ENCODE measurements at regions not wholly inside any gene's neighbourhood (a gene's known extent, or its start where the extent isn't known, plus 50 kb on each side); places are given as distances from the start of the nearest gene placed in this dataset.

DNA sequence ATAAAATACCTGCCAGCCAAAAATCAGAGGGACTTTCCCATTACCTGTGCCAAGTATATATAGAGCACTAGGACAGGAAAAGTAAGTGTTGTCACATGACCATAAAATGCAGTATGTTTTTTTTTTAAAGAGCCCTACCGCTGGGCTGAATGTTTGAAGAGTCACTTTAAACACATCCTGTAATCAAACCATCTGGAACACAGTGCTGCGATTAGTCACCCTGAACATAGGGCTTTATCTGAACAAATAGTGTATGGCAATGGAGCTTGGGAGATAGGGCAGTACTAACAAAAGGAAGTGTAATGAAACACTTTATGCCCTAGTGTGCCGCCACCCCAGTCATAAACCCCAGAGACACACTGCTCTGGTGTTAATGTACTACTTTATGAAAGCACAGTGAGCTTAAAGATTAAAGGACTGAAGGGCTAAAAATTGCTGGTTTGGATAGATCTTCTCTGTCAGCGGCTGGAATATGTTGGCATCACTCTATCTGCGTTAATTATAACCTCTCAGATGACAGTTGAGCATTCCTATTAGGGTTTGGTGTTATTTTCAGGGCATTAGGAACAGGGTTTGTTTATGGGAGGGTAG is 90.4 kb downstream of the ZNF608 start (continued):
- TF ChIP-seq, protein P1, sequence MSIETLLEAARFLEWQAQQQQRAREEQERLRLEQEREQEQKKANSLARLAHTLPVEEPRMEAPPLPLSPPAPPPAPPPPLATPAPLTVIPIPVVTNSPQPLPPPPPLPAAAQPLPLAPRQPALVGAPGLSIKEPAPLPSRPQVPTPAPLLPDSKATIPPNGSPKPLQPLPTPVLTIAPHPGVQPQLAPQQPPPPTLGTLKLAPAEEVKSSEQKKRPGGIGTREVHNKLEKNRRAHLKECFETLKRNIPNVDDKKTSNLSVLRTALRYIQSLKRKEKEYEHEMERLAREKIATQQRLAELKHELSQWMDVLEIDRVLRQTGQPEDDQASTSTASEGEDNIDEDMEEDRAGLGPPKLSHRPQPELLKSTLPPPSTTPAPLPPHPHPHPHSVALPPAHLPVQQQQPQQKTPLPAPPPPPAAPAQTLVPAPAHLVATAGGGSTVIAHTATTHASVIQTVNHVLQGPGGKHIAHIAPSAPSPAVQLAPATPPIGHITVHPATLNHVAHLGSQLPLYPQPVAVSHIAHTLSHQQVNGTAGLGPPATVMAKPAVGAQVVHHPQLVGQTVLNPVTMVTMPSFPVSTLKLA (conservative IDR thresholded peaks at IDR 0.05) = peak in 1 of 2 experiments; percentile 64; a peak in 3 of 4 replicates
- no peak for TF ChIP-seq SRSF1 (IDR thresholded peaks at IDR 0.05; ENCODE audit: low read depth, low read length)
- peak; percentile 94 for TF ChIP-seq SMARCE1 (IDR thresholded peaks at IDR 0.05)
- TF ChIP-seq, protein P2, sequence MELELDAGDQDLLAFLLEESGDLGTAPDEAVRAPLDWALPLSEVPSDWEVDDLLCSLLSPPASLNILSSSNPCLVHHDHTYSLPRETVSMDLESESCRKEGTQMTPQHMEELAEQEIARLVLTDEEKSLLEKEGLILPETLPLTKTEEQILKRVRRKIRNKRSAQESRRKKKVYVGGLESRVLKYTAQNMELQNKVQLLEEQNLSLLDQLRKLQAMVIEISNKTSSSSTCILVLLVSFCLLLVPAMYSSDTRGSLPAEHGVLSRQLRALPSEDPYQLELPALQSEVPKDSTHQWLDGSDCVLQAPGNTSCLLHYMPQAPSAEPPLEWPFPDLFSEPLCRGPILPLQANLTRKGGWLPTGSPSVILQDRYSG (tag; conservative IDR thresholded peaks at IDR 0.05; ENCODE audit: low read depth) = no peak
- TF ChIP-seq, protein P3, sequence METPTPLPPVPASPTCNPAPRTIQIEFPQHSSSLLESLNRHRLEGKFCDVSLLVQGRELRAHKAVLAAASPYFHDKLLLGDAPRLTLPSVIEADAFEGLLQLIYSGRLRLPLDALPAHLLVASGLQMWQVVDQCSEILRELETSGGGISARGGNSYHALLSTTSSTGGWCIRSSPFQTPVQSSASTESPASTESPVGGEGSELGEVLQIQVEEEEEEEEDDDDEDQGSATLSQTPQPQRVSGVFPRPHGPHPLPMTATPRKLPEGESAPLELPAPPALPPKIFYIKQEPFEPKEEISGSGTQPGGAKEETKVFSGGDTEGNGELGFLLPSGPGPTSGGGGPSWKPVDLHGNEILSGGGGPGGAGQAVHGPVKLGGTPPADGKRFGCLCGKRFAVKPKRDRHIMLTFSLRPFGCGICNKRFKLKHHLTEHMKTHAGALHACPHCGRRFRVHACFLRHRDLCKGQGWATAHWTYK (CRISPR knock-in tag; IDR thresholded peaks at IDR 0.05) = 0 out of 2 replicates have a peak, but pooled peaks have one; percentile 23
- peak; percentile 84 for TF ChIP-seq STAT5A (IDR thresholded peaks at IDR 0.05; ENCODE audit: borderline replicate concordance, low read length)
- no peak for TF ChIP-seq SIN3A (IDR thresholded peaks at IDR 0.05; ENCODE audit: borderline replicate concordance in 2 of 2, control insufficient read depth in 1 of 2, low read depth in 2 of 2, low read length in 2 of 2)
- TF ChIP-seq MAZ (CRISPR knock-in tag; conservative IDR thresholded peaks at IDR 0.05 in 1 of 2, IDR thresholded peaks at IDR 0.05 in 1 of 2) = peak in 1 of 2 experiments; percentile 39; a peak in 1 of 4 replicates
- peak; percentile 74; the same call in 1 of the 2 replicates for TF ChIP-seq MYNN (IDR thresholded peaks at IDR 0.05)
- no peak for TF ChIP-seq MYNN (CRISPR knock-in tag; IDR thresholded peaks at IDR 0.05)
- peak; percentile 70; the same call in 1 of the 2 replicates for TF ChIP-seq SMARCC2 (IDR thresholded peaks at IDR 0.05; ENCODE audit: low read depth)
- TF ChIP-seq, protein P4, sequence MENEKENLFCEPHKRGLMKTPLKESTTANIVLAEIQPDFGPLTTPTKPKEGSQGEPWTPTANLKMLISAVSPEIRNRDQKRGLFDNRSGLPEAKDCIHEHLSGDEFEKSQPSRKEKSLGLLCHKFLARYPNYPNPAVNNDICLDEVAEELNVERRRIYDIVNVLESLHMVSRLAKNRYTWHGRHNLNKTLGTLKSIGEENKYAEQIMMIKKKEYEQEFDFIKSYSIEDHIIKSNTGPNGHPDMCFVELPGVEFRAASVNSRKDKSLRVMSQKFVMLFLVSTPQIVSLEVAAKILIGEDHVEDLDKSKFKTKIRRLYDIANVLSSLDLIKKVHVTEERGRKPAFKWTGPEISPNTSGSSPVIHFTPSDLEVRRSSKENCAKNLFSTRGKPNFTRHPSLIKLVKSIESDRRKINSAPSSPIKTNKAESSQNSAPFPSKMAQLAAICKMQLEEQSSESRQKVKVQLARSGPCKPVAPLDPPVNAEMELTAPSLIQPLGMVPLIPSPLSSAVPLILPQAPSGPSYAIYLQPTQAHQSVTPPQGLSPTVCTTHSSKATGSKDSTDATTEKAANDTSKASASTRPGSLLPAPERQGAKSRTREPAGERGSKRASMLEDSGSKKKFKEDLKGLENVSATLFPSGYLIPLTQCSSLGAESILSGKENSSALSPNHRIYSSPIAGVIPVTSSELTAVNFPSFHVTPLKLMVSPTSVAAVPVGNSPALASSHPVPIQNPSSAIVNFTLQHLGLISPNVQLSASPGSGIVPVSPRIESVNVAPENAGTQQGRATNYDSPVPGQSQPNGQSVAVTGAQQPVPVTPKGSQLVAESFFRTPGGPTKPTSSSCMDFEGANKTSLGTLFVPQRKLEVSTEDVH (IDR thresholded peaks at IDR 0.05; ENCODE audit: low read depth, partially characterized antibody) = no peak
- TF ChIP-seq PHF21A (IDR thresholded peaks at IDR 0.05; ENCODE audit: borderline replicate concordance, low read depth) = no peak
- TF ChIP-seq, protein P5, sequence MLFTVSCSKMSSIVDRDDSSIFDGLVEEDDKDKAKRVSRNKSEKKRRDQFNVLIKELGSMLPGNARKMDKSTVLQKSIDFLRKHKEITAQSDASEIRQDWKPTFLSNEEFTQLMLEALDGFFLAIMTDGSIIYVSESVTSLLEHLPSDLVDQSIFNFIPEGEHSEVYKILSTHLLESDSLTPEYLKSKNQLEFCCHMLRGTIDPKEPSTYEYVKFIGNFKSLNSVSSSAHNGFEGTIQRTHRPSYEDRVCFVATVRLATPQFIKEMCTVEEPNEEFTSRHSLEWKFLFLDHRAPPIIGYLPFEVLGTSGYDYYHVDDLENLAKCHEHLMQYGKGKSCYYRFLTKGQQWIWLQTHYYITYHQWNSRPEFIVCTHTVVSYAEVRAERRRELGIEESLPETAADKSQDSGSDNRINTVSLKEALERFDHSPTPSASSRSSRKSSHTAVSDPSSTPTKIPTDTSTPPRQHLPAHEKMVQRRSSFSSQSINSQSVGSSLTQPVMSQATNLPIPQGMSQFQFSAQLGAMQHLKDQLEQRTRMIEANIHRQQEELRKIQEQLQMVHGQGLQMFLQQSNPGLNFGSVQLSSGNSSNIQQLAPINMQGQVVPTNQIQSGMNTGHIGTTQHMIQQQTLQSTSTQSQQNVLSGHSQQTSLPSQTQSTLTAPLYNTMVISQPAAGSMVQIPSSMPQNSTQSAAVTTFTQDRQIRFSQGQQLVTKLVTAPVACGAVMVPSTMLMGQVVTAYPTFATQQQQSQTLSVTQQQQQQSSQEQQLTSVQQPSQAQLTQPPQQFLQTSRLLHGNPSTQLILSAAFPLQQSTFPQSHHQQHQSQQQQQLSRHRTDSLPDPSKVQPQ (CRISPR knock-in tag; IDR thresholded peaks at IDR 0.05; ENCODE audit: borderline replicate concordance) = no peak
- no peak for TF ChIP-seq TBP (optimal IDR thresholded peaks at IDR 0.05; ENCODE audit: low read depth, low read length)
- no peak for TF ChIP-seq CEBPB (tag; IDR thresholded peaks at IDR 0.05)
- TF ChIP-seq TCFL5 (CRISPR knock-in tag; conservative IDR thresholded peaks at IDR 0.05) = no peak

Data from K562 (cell line).